ENCODE measurements at regions not wholly inside any gene's neighbourhood (a gene's known extent, or its start where the extent isn't known, plus 50 kb on each side); places are given as distances from the start of the nearest gene placed in this dataset.
"Not testable (repeated sequence)": the region's sequence is repeated elsewhere in the genome, so short reads cannot be mapped to it uniquely, and the experiment has no call there.

GRCh38 chr15:24150542-24150941, 463.4 kb upstream of the NDN start:
- DNase-seq (ENCODE audit: low read depth, low spot score): no peak

GRCh38 chr15:24158306-24158705, 471.2 kb upstream of the NDN start:
- not testable (repeated sequence) for DNase-seq (ENCODE audit: low read depth, low spot score)

- DNase-seq (ENCODE audit: low read depth, low spot score): not testable (repeated sequence)
Measured at GRCh38 chr15:24165512-24165911, 478.4 kb upstream of the NDN start.

GRCh38 chr15:24202297-24202696, 473.3 kb upstream of the NPAP1 start:
- DNase-seq (ENCODE audit: low read depth, low spot score): not testable (repeated sequence)

- DNase-seq (ENCODE audit: low read depth, low spot score): not testable (repeated sequence)
Measured at GRCh38 chr15:24211742-24212476, 463.7 kb upstream of the NPAP1 start.

- DNase-seq (ENCODE audit: low read depth, low spot score): no peak
Measured at GRCh38 chr15:24223739-24224138, 451.8 kb upstream of the NPAP1 start.

- no peak for DNase-seq (ENCODE audit: low read depth, low spot score)
Measured at GRCh38 chr15:24224161-24224560, 451.4 kb upstream of the NPAP1 start.

- DNase-seq (ENCODE audit: low read depth, low spot score): not testable (repeated sequence)
Measured at GRCh38 chr15:24228922-24229321, 446.7 kb upstream of the NPAP1 start.

GRCh38 chr15:24233134-24233533, 442.4 kb upstream of the NPAP1 start:
- DNase-seq (ENCODE audit: low read depth, low spot score): not testable (repeated sequence)

GRCh38 chr15:24240580-24240979, 435.0 kb upstream of the NPAP1 start:
- not testable (repeated sequence) for DNase-seq (ENCODE audit: low read depth, low spot score)

GRCh38 chr15:24259106-24259505, 416.5 kb upstream of the NPAP1 start:
- not testable (repeated sequence) for DNase-seq (ENCODE audit: low read depth, low spot score)

GRCh38 chr15:24260407-24260806, 415.2 kb upstream of the NPAP1 start:
- DNase-seq (ENCODE audit: low read depth, low spot score): not testable (repeated sequence)

GRCh38 chr15:24260854-24261253, 414.7 kb upstream of the NPAP1 start:
- DNase-seq (ENCODE audit: low read depth, low spot score): not testable (repeated sequence)

- DNase-seq (ENCODE audit: low read depth, low spot score): not testable (repeated sequence)
Measured at GRCh38 chr15:24268536-24269165, 406.9 kb upstream of the NPAP1 start.

- DNase-seq (ENCODE audit: low read depth, low spot score): no peak
Measured at GRCh38 chr15:24269166-24269571, 406.4 kb upstream of the NPAP1 start.

- no peak for DNase-seq (ENCODE audit: low read depth, low spot score)
Measured at GRCh38 chr15:24269923-24270322, 405.7 kb upstream of the NPAP1 start.

GRCh38 chr15:24271496-24272244, 403.9 kb upstream of the NPAP1 start:
- not testable (repeated sequence) for DNase-seq (ENCODE audit: low read depth, low spot score)

GRCh38 chr15:24292837-24293236, 382.7 kb upstream of the NPAP1 start:
- DNase-seq (ENCODE audit: low read depth, low spot score): no peak

GRCh38 chr15:24300804-24301368, 374.7 kb upstream of the NPAP1 start:
- not testable (repeated sequence) for DNase-seq (ENCODE audit: low read depth, low spot score)

- not testable (repeated sequence) for DNase-seq (ENCODE audit: low read depth, low spot score)
Measured at GRCh38 chr15:24301999-24302398, 373.6 kb upstream of the NPAP1 start.

- DNase-seq (ENCODE audit: low read depth, low spot score): not testable (repeated sequence)
Measured at GRCh38 chr15:24304747-24305146, 370.8 kb upstream of the NPAP1 start.

- not testable (repeated sequence) for DNase-seq (ENCODE audit: low read depth, low spot score)
Measured at GRCh38 chr15:24305643-24306042, 369.9 kb upstream of the NPAP1 start.

All from iPS DF 19.7 (cell line).